H9 (cell line): ENCODE measurements at regions not wholly inside any gene's neighbourhood (a gene's known extent, or its start where the extent isn't known, plus 50 kb on each side); places are given as distances from the start of the nearest gene placed in this dataset.

Experiments
- DNase-seq: peaks from one replicate; pipeline ENCODE4 v3.0.0-alpha.2; 2017
- H2AFZ ChIP-seq: one replicate; pipeline ENCODE4 v1.6.1; 2013; ENCODE audit warnings: mild to moderate bottlenecking, low read length, control low read depth, moderate library complexity
- H2AK5ac ChIP-seq: 2 replicates; pipeline ENCODE4 v1.6.1; 2013; ENCODE audit warnings: low read length, control low read depth, mixed read lengths; ENCODE audit not compliant: insufficient read length
- H2BK120ac ChIP-seq: one replicate; pipeline ENCODE4 v1.6.1; 2013; ENCODE audit warnings: low read depth, mild to moderate bottlenecking, low read length, control low read depth, inconsistent platforms; ENCODE audit not compliant: poor library complexity, severe bottlenecking
- H2BK12ac ChIP-seq: 2 replicates; pipeline ENCODE4 v1.6.1; 2013; ENCODE audit warnings: low read length, control low read depth, mixed read lengths, low read depth; ENCODE audit not compliant: insufficient read length
- H2BK15ac ChIP-seq: 2 replicates; pipeline ENCODE4 v1.6.1; 2013; ENCODE audit warnings: low read depth, low read length, control low read depth
- H2BK20ac ChIP-seq: one replicate; pipeline ENCODE4 v1.6.1; 2013; ENCODE audit warnings: low read depth, mild to moderate bottlenecking, low read length, control low read depth, inconsistent platforms; ENCODE audit not compliant: poor library complexity, severe bottlenecking
- H2BK5ac ChIP-seq: 2 replicates; pipeline ENCODE4 v1.6.1; 2013; ENCODE audit warnings: low read length, control low read depth, mixed read lengths; ENCODE audit not compliant: insufficient read length
- H3K14ac ChIP-seq: 2 replicates; pipeline ENCODE4 v1.6.1; 2013; ENCODE audit warnings: low read length, control low read depth; ENCODE audit not compliant: insufficient read depth
- H3K18ac ChIP-seq: 2 replicates; pipeline ENCODE4 v1.6.1; 2013; ENCODE audit warnings: low read depth, mild to moderate bottlenecking, mixed read lengths, low read length, control low read depth; ENCODE audit not compliant: insufficient read length
- H3K23ac ChIP-seq: 2 replicates; pipeline ENCODE4 v1.6.1; 2013; ENCODE audit warnings: low read length, control low read depth, mixed read lengths, low read depth; ENCODE audit not compliant: insufficient read length
- H3K23me2 ChIP-seq: 2 replicates; pipeline ENCODE4 v1.6.1; 2013; ENCODE audit warnings: low read depth, mild to moderate bottlenecking, mixed read lengths, low read length, control low read depth; ENCODE audit not compliant: insufficient read length, poor library complexity, severe bottlenecking
- H3K27ac ChIP-seq: 2 replicates; pipeline ENCODE4 v1.5.1; 2013; ENCODE audit warnings: low read length, control low read depth, mixed read lengths, low read depth; ENCODE audit not compliant: insufficient read length
- H3K27me3 ChIP-seq: 2 replicates; pipeline ENCODE4 v1.6.1; 2013; ENCODE audit warnings: low read length, control low read depth, inconsistent platforms; ENCODE audit not compliant: insufficient read depth
- H3K4ac ChIP-seq: 2 replicates; pipeline ENCODE4 v1.6.1; 2013; ENCODE audit warnings: low read depth, mild to moderate bottlenecking, control low read depth, inconsistent platforms, low read length, moderate library complexity
- H3K4me1 ChIP-seq: 2 replicates; pipeline ENCODE4 v1.6.1; 2013; ENCODE audit warnings: low read length, control low read depth, inconsistent platforms; ENCODE audit not compliant: insufficient read depth
- H3K4me2 ChIP-seq: 2 replicates; pipeline ENCODE4 v1.6.1; 2013; ENCODE audit warnings: low read length, control low read depth, mixed read lengths; ENCODE audit not compliant: insufficient read length, insufficient read depth
- H3K56ac ChIP-seq: 2 replicates; pipeline ENCODE4 v1.6.1; 2013; ENCODE audit warnings: low read depth, mild to moderate bottlenecking, mixed read lengths, low read length, control low read depth; ENCODE audit not compliant: insufficient read length
- H3K79me1 ChIP-seq: 2 replicates; pipeline ENCODE4 v1.6.1; 2013; ENCODE audit warnings: low read depth, mild to moderate bottlenecking, moderate library complexity, low read length, control low read depth, inconsistent platforms; ENCODE audit not compliant: insufficient read depth, poor library complexity, severe bottlenecking
- H3K79me2 ChIP-seq: 2 replicates; pipeline ENCODE4 v1.6.1; 2013; ENCODE audit warnings: low read length, control low read depth, inconsistent platforms; ENCODE audit not compliant: insufficient read depth
- H3K9ac ChIP-seq: 2 replicates; pipeline ENCODE4 v1.6.1; 2013; ENCODE audit warnings: low read length, control low read depth, mixed read lengths; ENCODE audit not compliant: insufficient read length; ENCODE audit errors: extremely low read depth
- H3K9me3 ChIP-seq: one replicate; pipeline ENCODE4 v1.6.1; 2013; ENCODE audit warnings: low read depth, low read length, inconsistent platforms; ENCODE audit not compliant: control insufficient read depth
- H3T11ph ChIP-seq: one replicate; pipeline ENCODE4 v1.6.1; 2013; ENCODE audit warnings: mild to moderate bottlenecking, low read length, control low read depth, inconsistent platforms
- H4K20me1 ChIP-seq: one replicate; pipeline ENCODE4 v1.6.1; 2013; ENCODE audit not compliant: control insufficient read depth, insufficient read length, insufficient read depth
- H4K5ac ChIP-seq: 2 replicates; pipeline ENCODE4 v1.6.1; 2013; ENCODE audit warnings: low read depth, mild to moderate bottlenecking, mixed read lengths, low read length, control low read depth; ENCODE audit not compliant: insufficient read length
- H4K8ac ChIP-seq: replicated peaks from 2 replicates; pipeline ENCODE4 v1.6.1; 2013; ENCODE audit warnings: low read length, control low read depth, mixed read lengths, low read depth; ENCODE audit not compliant: insufficient read length
- H4K91ac ChIP-seq: 2 replicates; pipeline ENCODE4 v1.6.1; 2013; ENCODE audit warnings: low read depth, mild to moderate bottlenecking, moderate library complexity, mixed read lengths, low read length, control low read depth; ENCODE audit not compliant: insufficient read length
- H3K27ac Mint-ChIP-seq, 3 experiments: 2 replicates in 2 of 3; 3 replicates in 1 of 3; pipeline ENCODE4 v1.8.0; 2020 to 2021; ENCODE audit warnings: mixed read lengths in 3 of 3, mild to moderate bottlenecking in 1 of 3, moderate library complexity in 1 of 3
- H3K27me3 Mint-ChIP-seq: 2 replicates; pipeline ENCODE4 v1.8.0; 2021; ENCODE audit warnings: low read depth, mild to moderate bottlenecking, moderate library complexity, mixed read lengths
- H3K36me3 Mint-ChIP-seq, 3 experiments: 2 replicates in 2 of 3; 3 replicates in 1 of 3; pipeline ENCODE4 v1.8.0; 2020 to 2021; ENCODE audit warnings: low read depth in 3 of 3, mixed read lengths in 3 of 3; ENCODE audit not compliant: insufficient read depth in 1 of 3
- H3K4me1 Mint-ChIP-seq, 2 experiments: 2 replicates each; pipeline ENCODE4 v1.8.0; 2020; ENCODE audit warnings: mixed read lengths in 2 of 2
- H3K4me3 Mint-ChIP-seq, 2 experiments: 2 replicates in 1 of 2; 3 replicates in 1 of 2; pipeline ENCODE4 v1.8.0; 2020 to 2021; ENCODE audit warnings: mild to moderate bottlenecking in 2 of 2, mixed read lengths in 2 of 2, moderate library complexity in 1 of 2
- H3K9me3 Mint-ChIP-seq, 2 experiments: 2 replicates in 1 of 2; 3 replicates in 1 of 2; pipeline ENCODE4 v1.8.0; 2020; ENCODE audit warnings: mild to moderate bottlenecking in 2 of 2, mixed read lengths in 2 of 2, moderate library complexity in 1 of 2
- CTCF ChIP-seq: fragments of 200-600 bp; sonication (generic); conservative IDR thresholded peaks from 3 replicates; pipeline ENCODE4 v1.8.0; 2021; ENCODE audit warnings: antibody characterized with exemption, mild to moderate bottlenecking
- WGBS: extraction: QIAGEN DNeasy Blood & Tissue Kit; methylation state at CpG from one replicate; pipeline ENCODE4 v1.1.7; 2013; ENCODE audit warnings: missing lambda C conversion rate, low lambda C conversion rate, mixed read lengths; ENCODE audit not compliant: insufficient read length; ENCODE audit errors: extremely low coverage; 5-methylcytosine and 5-hydroxymethylcytosine counted together

GRCh38 chr18:76042511-76042910, 452.5 kb downstream of the ZNF516 start:
- H3K9me3 ChIP-seq = no peaks in the 10 kb centered on the region
- no peak for TF ChIP-seq CTCF
- H3K14ac ChIP-seq = no peak overlapping the region
- no peak overlapping the region for H3K4me2 ChIP-seq
- H4K8ac ChIP-seq = no peak overlapping the region
- Mint-ChIP-seq H3K27me3 (no peaks in the 10 kb centered on the region), H3K4me3 (no peak overlapping the region), H3K9me3 (no peaks in the 10 kb centered on the region), H3K27ac (no peak overlapping the region), H3K36me3 (no peaks in the 10 kb centered on the region), H3K4me1 (no peaks in the 10 kb centered on the region)
- no peaks in the 10 kb centered on the region for H3K23me2 ChIP-seq
- no peak overlapping the region for H4K91ac ChIP-seq
- no peak overlapping the region for H2BK120ac ChIP-seq
- no peaks in the 10 kb centered on the region for H3K4me1 ChIP-seq
- H2BK12ac ChIP-seq = no peak overlapping the region
- H2AK5ac ChIP-seq = no peak overlapping the region
- no peaks in the 10 kb centered on the region for H4K20me1 ChIP-seq
- no peaks in the 10 kb centered on the region for H3K79me1 ChIP-seq
- H4K5ac ChIP-seq = no peak overlapping the region
- no peak overlapping the region for H2BK5ac ChIP-seq
- DNase-seq = no peak
- no peak overlapping the region for H3K18ac ChIP-seq
- H2AFZ ChIP-seq = no peak overlapping the region
- no peaks in the 10 kb centered on the region for H3K79me2 ChIP-seq
- no peak overlapping the region for H3T11ph ChIP-seq
- H3K23ac ChIP-seq = no peak overlapping the region
- H3K56ac ChIP-seq = no peak overlapping the region
- H3K9ac ChIP-seq = no peak overlapping the region
- no peak overlapping the region for H3K4ac ChIP-seq
- no peak overlapping the region for H2BK20ac ChIP-seq
- H3K27ac ChIP-seq = no peak overlapping the region
- H3K27me3 ChIP-seq = no peaks in the 10 kb centered on the region
- WGBS = no CpG with 5 or more reads among the region's 1 CpG
- H2BK15ac ChIP-seq = no peak overlapping the region
